ENCODE measurements at regions not wholly inside any gene's neighbourhood (a gene's known extent, or its start where the extent isn't known, plus 50 kb on each side); places are given as distances from the start of the nearest gene placed in this dataset.

DNA sequence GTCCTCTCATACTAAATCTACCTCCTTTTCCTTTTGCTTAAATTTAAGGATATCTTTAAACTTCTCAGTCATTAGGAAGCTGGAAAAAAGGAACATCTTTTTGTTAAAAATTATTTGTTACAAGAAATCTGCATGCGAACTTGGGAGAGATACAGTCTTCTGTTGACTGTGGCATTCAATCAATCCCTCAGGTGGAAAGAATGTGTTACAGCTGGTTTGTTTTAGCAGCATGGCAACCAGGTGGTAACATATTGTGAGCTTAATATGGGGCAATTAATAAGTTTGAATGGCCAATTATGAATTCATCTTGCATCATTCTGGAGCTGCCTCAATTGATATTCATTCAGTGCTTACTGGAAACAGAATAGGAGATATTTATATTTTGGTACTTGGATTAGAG is 135.0 kb downstream of the GC start:
- TF ChIP-seq POLR2A (IDR thresholded peaks at IDR 0.05) = no peak
- TF ChIP-seq, protein P1, sequence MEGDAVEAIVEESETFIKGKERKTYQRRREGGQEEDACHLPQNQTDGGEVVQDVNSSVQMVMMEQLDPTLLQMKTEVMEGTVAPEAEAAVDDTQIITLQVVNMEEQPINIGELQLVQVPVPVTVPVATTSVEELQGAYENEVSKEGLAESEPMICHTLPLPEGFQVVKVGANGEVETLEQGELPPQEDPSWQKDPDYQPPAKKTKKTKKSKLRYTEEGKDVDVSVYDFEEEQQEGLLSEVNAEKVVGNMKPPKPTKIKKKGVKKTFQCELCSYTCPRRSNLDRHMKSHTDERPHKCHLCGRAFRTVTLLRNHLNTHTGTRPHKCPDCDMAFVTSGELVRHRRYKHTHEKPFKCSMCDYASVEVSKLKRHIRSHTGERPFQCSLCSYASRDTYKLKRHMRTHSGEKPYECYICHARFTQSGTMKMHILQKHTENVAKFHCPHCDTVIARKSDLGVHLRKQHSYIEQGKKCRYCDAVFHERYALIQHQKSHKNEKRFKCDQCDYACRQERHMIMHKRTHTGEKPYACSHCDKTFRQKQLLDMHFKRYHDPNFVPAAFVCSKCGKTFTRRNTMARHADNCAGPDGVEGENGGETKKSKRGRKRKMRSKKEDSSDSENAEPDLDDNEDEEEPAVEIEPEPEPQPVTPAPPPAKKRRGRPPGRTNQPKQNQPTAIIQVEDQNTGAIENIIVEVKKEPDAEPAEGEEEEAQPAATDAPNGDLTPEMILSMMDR (IDR thresholded peaks at IDR 0.05) = no peak
